GM20000 (cell line): ENCODE measurements at regions not wholly inside any gene's neighbourhood (a gene's known extent, or its start where the extent isn't known, plus 50 kb on each side); places are given as distances from the start of the nearest gene placed in this dataset.

Experiments used
- DNase-seq: peaks from one replicate; pipeline ENCODE4 v3.0.0; 2012; ENCODE audit warnings: low spot score
- TF ChIP-seq, protein P1 (sequence below): IDR thresholded peaks from 2 replicates; pipeline ENCODE4 v1.5.1; 2012; ENCODE audit warnings: mild to moderate bottlenecking, control low read depth; ENCODE audit errors: extremely low read depth, missing control alignments

DNA sequence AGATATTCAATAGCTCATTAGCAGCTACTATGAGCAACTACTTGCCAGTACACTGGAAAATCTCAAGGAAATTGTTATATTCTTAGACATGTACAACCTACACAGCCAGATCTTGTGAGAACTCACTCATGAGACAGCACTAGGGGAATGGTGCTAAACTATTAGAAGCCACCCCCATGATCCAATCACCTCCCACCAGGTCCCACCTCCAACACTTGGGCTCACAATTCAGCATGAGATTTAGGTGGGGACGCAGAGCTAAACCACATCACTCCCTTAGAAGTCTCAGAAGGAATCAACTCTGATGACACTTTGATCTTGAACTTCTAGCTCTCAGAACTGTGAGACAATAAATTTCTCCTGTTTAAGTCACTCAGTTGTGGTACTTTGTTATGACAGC, 418.3 kb upstream of the SPHKAP start:
- TF ChIP-seq, protein P1, sequence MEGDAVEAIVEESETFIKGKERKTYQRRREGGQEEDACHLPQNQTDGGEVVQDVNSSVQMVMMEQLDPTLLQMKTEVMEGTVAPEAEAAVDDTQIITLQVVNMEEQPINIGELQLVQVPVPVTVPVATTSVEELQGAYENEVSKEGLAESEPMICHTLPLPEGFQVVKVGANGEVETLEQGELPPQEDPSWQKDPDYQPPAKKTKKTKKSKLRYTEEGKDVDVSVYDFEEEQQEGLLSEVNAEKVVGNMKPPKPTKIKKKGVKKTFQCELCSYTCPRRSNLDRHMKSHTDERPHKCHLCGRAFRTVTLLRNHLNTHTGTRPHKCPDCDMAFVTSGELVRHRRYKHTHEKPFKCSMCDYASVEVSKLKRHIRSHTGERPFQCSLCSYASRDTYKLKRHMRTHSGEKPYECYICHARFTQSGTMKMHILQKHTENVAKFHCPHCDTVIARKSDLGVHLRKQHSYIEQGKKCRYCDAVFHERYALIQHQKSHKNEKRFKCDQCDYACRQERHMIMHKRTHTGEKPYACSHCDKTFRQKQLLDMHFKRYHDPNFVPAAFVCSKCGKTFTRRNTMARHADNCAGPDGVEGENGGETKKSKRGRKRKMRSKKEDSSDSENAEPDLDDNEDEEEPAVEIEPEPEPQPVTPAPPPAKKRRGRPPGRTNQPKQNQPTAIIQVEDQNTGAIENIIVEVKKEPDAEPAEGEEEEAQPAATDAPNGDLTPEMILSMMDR, result no peak
- DNase-seq, result no peak

DNA sequence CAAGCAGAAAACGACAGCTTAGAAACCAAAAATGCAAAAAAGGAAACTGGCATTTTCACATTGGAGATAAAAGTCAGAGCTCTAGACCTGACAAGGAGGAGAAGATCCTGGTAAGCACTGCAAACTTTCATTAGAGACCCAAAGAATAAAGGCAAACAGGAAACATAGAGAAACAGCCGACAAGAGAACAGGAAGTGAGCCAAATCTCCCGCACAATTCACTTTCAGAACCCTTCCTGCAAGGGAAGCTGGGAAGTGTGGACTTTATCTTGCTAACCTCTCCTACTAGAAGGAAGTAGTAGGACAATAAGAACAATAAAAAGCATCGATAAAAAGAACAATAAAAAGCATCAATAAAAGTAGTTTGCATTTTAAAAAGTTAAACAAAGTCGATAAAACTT, 417.8 kb upstream of the SPHKAP start:
- TF ChIP-seq, protein P1, result no peak
- no peak for DNase-seq

DNA sequence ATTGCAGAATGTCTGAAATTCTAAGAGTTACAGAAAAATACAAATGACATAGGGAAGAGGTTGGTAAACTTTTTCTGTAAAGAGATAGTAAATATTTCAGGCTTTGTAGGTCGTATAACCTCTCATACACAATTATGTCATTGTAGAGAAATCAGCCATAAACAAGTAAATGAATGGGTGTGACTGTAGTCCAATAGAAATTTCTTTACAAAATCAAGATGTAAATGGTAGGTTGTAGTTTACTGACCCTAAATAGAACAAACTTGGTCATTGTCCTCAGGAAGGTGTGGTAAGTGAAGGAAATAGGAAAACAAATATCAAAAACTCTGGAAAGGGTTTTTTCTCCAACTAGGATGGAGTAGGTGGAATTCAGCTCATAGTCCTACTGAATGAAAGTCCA, 415.5 kb upstream of the SPHKAP start:
- TF ChIP-seq, protein P1, result no peak
- DNase-seq, result no peak

DNA sequence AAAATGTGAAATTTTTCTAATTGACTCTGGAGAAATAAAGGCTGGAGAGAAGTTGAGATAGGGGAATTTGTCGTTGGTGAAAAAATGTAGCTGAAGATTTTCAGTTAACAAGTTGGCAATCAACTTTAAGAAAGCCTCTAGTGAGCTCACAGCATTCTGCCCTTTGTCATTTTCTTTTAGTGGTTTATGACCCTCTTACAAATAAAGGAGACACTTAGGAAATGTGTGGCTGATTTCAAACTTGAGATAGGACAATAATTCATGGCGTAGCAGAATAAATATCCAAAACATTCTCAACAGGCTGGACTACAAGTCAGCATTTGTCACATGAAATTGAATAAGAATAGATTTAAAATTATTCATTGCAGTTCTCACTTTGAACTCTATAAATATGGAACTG, 412.5 kb upstream of the SPHKAP start:
- TF ChIP-seq, protein P1, result no peak
- no peak for DNase-seq

DNA sequence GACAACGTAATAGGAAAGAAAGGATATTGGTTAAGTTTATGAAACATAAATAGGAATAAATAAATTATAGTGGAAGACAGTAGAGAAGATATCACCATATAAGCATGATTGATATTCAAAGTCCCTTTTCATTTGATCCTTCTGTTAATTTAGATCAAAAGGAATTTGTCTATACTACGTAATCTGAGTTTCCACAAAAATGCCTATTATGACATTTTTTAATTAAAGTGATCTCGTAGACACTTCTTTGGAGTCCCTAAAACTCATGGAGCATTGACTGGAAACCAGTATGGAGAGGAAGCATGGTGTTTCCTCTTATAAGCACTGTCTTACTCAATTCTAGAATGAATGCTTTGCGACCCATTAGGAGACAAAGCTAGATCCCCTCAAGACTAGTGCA, 411.4 kb upstream of the SPHKAP start:
- TF ChIP-seq, protein P1, result no peak
- no peak for DNase-seq

DNA sequence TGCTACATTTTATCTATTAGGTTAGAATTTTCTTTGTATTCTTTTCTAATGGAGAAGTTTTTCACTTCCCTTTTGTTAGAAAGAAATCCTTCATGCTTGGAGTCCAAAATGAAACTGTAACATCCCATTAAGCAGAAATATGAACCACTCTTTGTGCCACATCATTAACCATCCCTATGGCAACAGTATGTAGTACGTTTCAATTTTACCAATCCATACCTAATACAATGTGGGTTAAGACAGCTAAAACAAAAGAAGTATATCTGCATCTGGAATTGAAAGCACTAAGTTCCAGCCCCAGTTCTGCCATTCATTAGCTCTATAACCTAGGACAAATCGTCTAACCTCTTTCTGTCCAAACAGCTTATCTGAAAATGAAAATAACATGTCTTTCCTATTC, 409.2 kb upstream of the SPHKAP start:
- TF ChIP-seq, protein P1, result no peak
- DNase-seq, result peak; percentile 8

DNA sequence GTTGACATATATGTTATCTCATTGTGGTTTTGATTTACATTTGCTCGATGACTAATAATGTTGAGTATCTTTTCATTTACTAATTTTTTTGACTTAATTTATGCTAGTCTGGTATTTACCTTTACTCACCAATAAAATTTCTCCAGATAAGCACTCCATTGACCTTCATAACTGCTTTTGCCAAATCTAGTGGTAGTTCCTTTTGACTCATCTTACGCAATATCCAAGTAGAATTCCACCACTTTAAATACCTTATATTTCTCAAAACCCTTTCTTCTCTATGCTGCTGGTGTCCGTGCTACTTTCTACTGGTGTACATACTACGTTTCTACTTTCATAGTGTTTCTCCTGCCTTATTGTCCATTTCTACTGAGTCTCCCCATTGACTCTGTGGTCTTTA, 407.6 kb upstream of the SPHKAP start:
- TF ChIP-seq, protein P1, result no peak
- DNase-seq, result no peak
